Activated naive CD8-positive, alpha-beta T cell (primary cell): ENCODE measurements at regions not wholly inside any gene's neighbourhood (a gene's known extent, or its start where the extent isn't known, plus 50 kb on each side); places are given as distances from the start of the nearest gene placed in this dataset.
"Not testable (repeated sequence)": the region's sequence is repeated elsewhere in the genome, so short reads cannot be mapped to it uniquely, and the experiment has no call there.

Source experiments
- H3K27ac Mint-ChIP-seq: one replicate; pipeline ENCODE4 v1.8.0; 2021; ENCODE audit warnings: mixed read lengths
- H3K27me3 Mint-ChIP-seq: one replicate; pipeline ENCODE4 v1.8.0; 2021; ENCODE audit warnings: mixed read lengths
- H3K36me3 Mint-ChIP-seq: one replicate; pipeline ENCODE4 v1.8.0; 2021; ENCODE audit warnings: mixed read lengths
- H3K4me1 Mint-ChIP-seq: one replicate; pipeline ENCODE4 v1.8.0; 2021; ENCODE audit warnings: low read depth, mixed read lengths
- H3K4me3 Mint-ChIP-seq: one replicate; pipeline ENCODE4 v1.8.0; 2021; ENCODE audit warnings: mild to moderate bottlenecking, mixed read lengths
- H3K9me3 Mint-ChIP-seq: one replicate; pipeline ENCODE4 v1.8.0; 2021; ENCODE audit warnings: low read depth, mixed read lengths

GRCh38 chr6:102773636-102774035 is 1380.1 kb downstream of the GRIK2 start:
- Mint-ChIP-seq H3K36me3 (no peaks in the 10 kb centered on the region), H3K4me1 (no peaks in the 10 kb centered on the region), H3K27me3 (no peaks in the 10 kb centered on the region), H3K27ac (no peak overlapping the region), H3K9me3 (peaks cover 15% of the 10 kb centered on the region), H3K4me3 (no peak overlapping the region)

- Mint-ChIP-seq H3K4me1 (no peaks in the 10 kb centered on the region), H3K4me3 (no peak overlapping the region), H3K9me3 (peaks cover 22% of the 10 kb centered on the region), H3K36me3 (no peaks in the 10 kb centered on the region), H3K27ac (no peak overlapping the region), H3K27me3 (no peaks in the 10 kb centered on the region)
These were observed 1373.5 kb downstream of the GRIK2 start for GRCh38 chr6:102766963-102767362.

GRCh38 chr6:102764317-102764716 is 1370.8 kb downstream of the GRIK2 start:
- Mint-ChIP-seq H3K4me3 (no peak overlapping the region), H3K4me1 (no peaks in the 10 kb centered on the region), H3K27me3 (no peaks in the 10 kb centered on the region), H3K27ac (no peak overlapping the region), H3K36me3 (no peaks in the 10 kb centered on the region), H3K9me3 (peaks cover 13% of the 10 kb centered on the region)

- H3K27ac Mint-ChIP-seq, result no peak overlapping the region
- H3K4me1 Mint-ChIP-seq, result no peaks in the 10 kb centered on the region
- H3K36me3 Mint-ChIP-seq, result no peaks in the 10 kb centered on the region
- H3K9me3 Mint-ChIP-seq, result peaks cover 12% of the 10 kb centered on the region
- H3K4me3 Mint-ChIP-seq, result no peak overlapping the region
- no peaks in the 10 kb centered on the region for H3K27me3 Mint-ChIP-seq
These were observed 1370.4 kb downstream of the GRIK2 start for GRCh38 chr6:102763891-102764290.

GRCh38 chr6:102761872-102762271 is 1368.4 kb downstream of the GRIK2 start:
- Mint-ChIP-seq H3K9me3 (peaks cover 9% of the 10 kb centered on the region), H3K27me3 (no peaks in the 10 kb centered on the region), H3K36me3 (no peaks in the 10 kb centered on the region), H3K4me3 (no peak overlapping the region), H3K4me1 (no peaks in the 10 kb centered on the region), H3K27ac (no peak overlapping the region)

GRCh38 chr6:102759415-102759814 is 1365.9 kb downstream of the GRIK2 start:
- H3K27me3 Mint-ChIP-seq, result no peaks in the 10 kb centered on the region
- no peak overlapping the region for H3K27ac Mint-ChIP-seq
- no peak overlapping the region for H3K4me3 Mint-ChIP-seq
- no peaks in the 10 kb centered on the region for H3K9me3 Mint-ChIP-seq
- no peaks in the 10 kb centered on the region for H3K4me1 Mint-ChIP-seq
- no peaks in the 10 kb centered on the region for H3K36me3 Mint-ChIP-seq

GRCh38 chr6:102758536-102758935 is 1365.0 kb downstream of the GRIK2 start:
- H3K36me3 Mint-ChIP-seq, H3K27me3 Mint-ChIP-seq, H3K27ac Mint-ChIP-seq, H3K4me3 Mint-ChIP-seq, H3K9me3 Mint-ChIP-seq, H3K4me1 Mint-ChIP-seq: not testable (repeated sequence)

GRCh38 chr6:102749210-102749971 is 1355.9 kb downstream of the GRIK2 start:
- H3K27ac Mint-ChIP-seq, result no peak overlapping the region
- H3K4me1 Mint-ChIP-seq, result no peaks in the 10 kb centered on the region
- peaks cover 4% of the 10 kb centered on the region for H3K9me3 Mint-ChIP-seq
- H3K36me3 Mint-ChIP-seq, result no peaks in the 10 kb centered on the region
- no peaks in the 10 kb centered on the region for H3K27me3 Mint-ChIP-seq
- no peak overlapping the region for H3K4me3 Mint-ChIP-seq

GRCh38 chr6:102746941-102747340 is 1353.4 kb downstream of the GRIK2 start:
- Mint-ChIP-seq H3K27me3 (no peaks in the 10 kb centered on the region), H3K9me3 (peaks cover 4% of the 10 kb centered on the region), H3K27ac (no peak overlapping the region), H3K36me3 (no peaks in the 10 kb centered on the region), H3K4me3 (no peak overlapping the region), H3K4me1 (no peaks in the 10 kb centered on the region)

- Mint-ChIP-seq H3K4me3 (no peak overlapping the region), H3K27ac (no peak overlapping the region), H3K4me1 (no peaks in the 10 kb centered on the region), H3K9me3 (peaks cover 4% of the 10 kb centered on the region), H3K36me3 (no peaks in the 10 kb centered on the region), H3K27me3 (no peaks in the 10 kb centered on the region)
These were observed 1349.3 kb downstream of the GRIK2 start for GRCh38 chr6:102742754-102743356.

- Mint-ChIP-seq H3K9me3 (peaks cover 4% of the 10 kb centered on the region), H3K4me1 (no peaks in the 10 kb centered on the region), H3K27ac (no peak overlapping the region), H3K36me3 (no peaks in the 10 kb centered on the region), H3K27me3 (no peaks in the 10 kb centered on the region), H3K4me3 (no peak overlapping the region)
These were observed 1348.5 kb downstream of the GRIK2 start for GRCh38 chr6:102742028-102742427.

GRCh38 chr6:102736941-102737368 is 1343.4 kb downstream of the GRIK2 start:
- no peaks in the 10 kb centered on the region for H3K4me1 Mint-ChIP-seq
- H3K9me3 Mint-ChIP-seq, result peaks cover 4% of the 10 kb centered on the region
- no peaks in the 10 kb centered on the region for H3K27me3 Mint-ChIP-seq
- no peak overlapping the region for H3K4me3 Mint-ChIP-seq
- H3K27ac Mint-ChIP-seq, result no peak overlapping the region
- H3K36me3 Mint-ChIP-seq, result no peaks in the 10 kb centered on the region

- no peaks in the 10 kb centered on the region for H3K4me1 Mint-ChIP-seq
- H3K4me3 Mint-ChIP-seq, result no peak overlapping the region
- no peak overlapping the region for H3K27ac Mint-ChIP-seq
- H3K36me3 Mint-ChIP-seq, result no peaks in the 10 kb centered on the region
- H3K27me3 Mint-ChIP-seq, result no peaks in the 10 kb centered on the region
- H3K9me3 Mint-ChIP-seq, result peaks cover 4% of the 10 kb centered on the region
These were observed 1339.4 kb downstream of the GRIK2 start for GRCh38 chr6:102732898-102733297.

GRCh38 chr6:102722086-102722485 is 1328.6 kb downstream of the GRIK2 start:
- not testable (repeated sequence) for H3K27ac Mint-ChIP-seq, H3K4me1 Mint-ChIP-seq, H3K9me3 Mint-ChIP-seq, H3K36me3 Mint-ChIP-seq, H3K27me3 Mint-ChIP-seq, H3K4me3 Mint-ChIP-seq

- H3K4me3 Mint-ChIP-seq, result no peak overlapping the region
- no peaks in the 10 kb centered on the region for H3K9me3 Mint-ChIP-seq
- no peaks in the 10 kb centered on the region for H3K27me3 Mint-ChIP-seq
- H3K36me3 Mint-ChIP-seq, result no peaks in the 10 kb centered on the region
- no peaks in the 10 kb centered on the region for H3K4me1 Mint-ChIP-seq
- H3K27ac Mint-ChIP-seq, result no peak overlapping the region
These were observed 1324.4 kb downstream of the GRIK2 start for GRCh38 chr6:102717737-102718456.
